SK-N-SH treated with all-trans-retinoic acid at 6 μM for 48 hours (cell line): ENCODE measurements at regions not wholly inside any gene's neighbourhood (a gene's known extent, or its start where the extent isn't known, plus 50 kb on each side); places are given as distances from the start of the nearest gene placed in this dataset.

ENCODE experiments used
- ATAC-seq: fragments of 200-7000 bp; cut with Tn5 transposase; 3 replicates; pipeline ENCODE4 v1.9.1; 2020; ENCODE audit warnings: mild to moderate bottlenecking, moderate library complexity
- ARNTL ChIP-seq: fragments of 450-650 bp; formaldehyde crosslinking; IDR thresholded peaks from 2 replicates; pipeline ENCODE4 v1.5.0; 2020; ENCODE audit warnings: low read depth, mild to moderate bottlenecking, moderate library complexity, borderline replicate concordance
- BACH2 ChIP-seq: fragments of 250-450 bp; sonication (Bioruptor Pico); IDR thresholded peaks from 2 replicates; pipeline ENCODE4 v1.9.0; 2021; ENCODE audit warnings: mild to moderate bottlenecking, borderline replicate concordance
- CREB5 ChIP-seq: fragments of 250-450 bp; sonication (Bioruptor Pico); IDR thresholded peaks from 2 replicates; pipeline ENCODE4 v1.5.1; 2020; ENCODE audit warnings: low read depth, mild to moderate bottlenecking, moderate library complexity
- CSRNP3 ChIP-seq: fragments of 250-450 bp; sonication (Bioruptor Pico); IDR thresholded peaks from 2 replicates; pipeline ENCODE4 v1.5.1; 2021; ENCODE audit warnings: mild to moderate bottlenecking, moderate library complexity
- ESRRG ChIP-seq: fragments of 250-450 bp; sonication (Bioruptor Pico); IDR thresholded peaks from 2 replicates; pipeline ENCODE4 v1.6.1; 2021; ENCODE audit warnings: mild to moderate bottlenecking
- GLIS3 ChIP-seq: fragments of 250-450 bp; sonication (Bioruptor Pico); IDR thresholded peaks from 2 replicates; pipeline ENCODE4 v1.5.0; 2020; ENCODE audit warnings: mild to moderate bottlenecking, moderate library complexity
- ISL1 ChIP-seq: fragments of 250-450 bp; sonication (Bioruptor Pico); IDR thresholded peaks from 2 replicates; pipeline ENCODE4 v2.1.2; 2022; ENCODE audit warnings: mild to moderate bottlenecking, moderate library complexity
- OSR1 ChIP-seq: fragments of 250-450 bp; sonication (Bioruptor Pico); IDR thresholded peaks from 2 replicates; pipeline ENCODE4 v1.8.0; 2022; ENCODE audit warnings: moderate library complexity, mild to moderate bottlenecking, inconsistent platforms
- PATZ1 ChIP-seq: fragments of 250-450 bp; sonication (Bioruptor Pico); IDR thresholded peaks from 2 replicates; pipeline ENCODE4 v1.8.0; 2020; ENCODE audit warnings: mild to moderate bottlenecking, moderate library complexity, borderline replicate concordance
- POU6F1 ChIP-seq: fragments of 250-450 bp; sonication (Bioruptor Pico); IDR thresholded peaks from 2 replicates; pipeline ENCODE4 v1.8.0; 2021; ENCODE audit warnings: low read depth, mild to moderate bottlenecking, moderate library complexity, borderline replicate concordance
- PPARA ChIP-seq: fragments of 250-450 bp; sonication (Bioruptor Pico); IDR thresholded peaks from 2 replicates; pipeline ENCODE4 v1.5.0; 2020; ENCODE audit warnings: mild to moderate bottlenecking, borderline replicate concordance
- RARB ChIP-seq: fragments of 250-450 bp; sonication (Bioruptor Pico); IDR thresholded peaks from 2 replicates; pipeline ENCODE4 v1.8.0; 2021; ENCODE audit warnings: mild to moderate bottlenecking, moderate library complexity
- SNAI2 ChIP-seq: fragments of 250-450 bp; sonication (Bioruptor Pico); IDR thresholded peaks from 2 replicates; pipeline ENCODE4 v1.5.0; 2020; ENCODE audit warnings: mild to moderate bottlenecking, moderate library complexity
- TCF4 ChIP-seq: fragments of 250-450 bp; sonication (Bioruptor Pico); IDR thresholded peaks from 2 replicates; pipeline ENCODE4 v1.8.0; 2021; ENCODE audit warnings: mild to moderate bottlenecking, moderate library complexity, borderline replicate concordance
- TOX ChIP-seq: fragments of 250-450 bp; sonication (Bioruptor Pico); IDR thresholded peaks from 2 replicates; pipeline ENCODE4 v1.8.0; 2021; ENCODE audit warnings: mild to moderate bottlenecking, moderate library complexity, borderline replicate concordance
- ZC3H10 ChIP-seq: fragments of 250-450 bp; sonication (Bioruptor Pico); IDR thresholded peaks from 2 replicates; pipeline ENCODE4 v1.5.1; 2021; ENCODE audit warnings: mild to moderate bottlenecking, moderate library complexity
- ZFP3 ChIP-seq: fragments of 250-450 bp; sonication (Bioruptor Pico); IDR thresholded peaks from 2 replicates; pipeline ENCODE4 v1.5.0; 2020; ENCODE audit warnings: mild to moderate bottlenecking, moderate library complexity
- ZFP30 ChIP-seq: fragments of 450-650 bp; formaldehyde crosslinking; IDR thresholded peaks from 2 replicates; pipeline ENCODE4 v1.5.0; 2022; ENCODE audit warnings: mild to moderate bottlenecking, moderate library complexity
- ZNF565 ChIP-seq: fragments of 450-650 bp; formaldehyde crosslinking; conservative IDR thresholded peaks from 2 replicates; pipeline ENCODE4 v1.5.0; 2020; ENCODE audit warnings: low read depth, mild to moderate bottlenecking, moderate library complexity
- ZNF70 ChIP-seq: fragments of 450-650 bp; formaldehyde crosslinking; IDR thresholded peaks from 2 replicates; pipeline ENCODE4 v1.5.0; 2020; ENCODE audit warnings: mild to moderate bottlenecking, moderate library complexity
- ZNF8 ChIP-seq: fragments of 450-650 bp; formaldehyde crosslinking; IDR thresholded peaks from 2 replicates; pipeline ENCODE4 v1.5.0; 2020; ENCODE audit warnings: mild to moderate bottlenecking, moderate library complexity

GRCh38 chr6:40717411-40718057 is 130.4 kb upstream of the LRFN2 start:
- ATAC-seq: no peak
- no peak for TF ChIP-seq SNAI2 (CRISPR knock-in tag)
- TF ChIP-seq RARB (CRISPR knock-in tag): no peak
- no peak for TF ChIP-seq ZFP3 (CRISPR knock-in tag)
- no peak for TF ChIP-seq ISL1 (CRISPR knock-in tag)
- no peak for TF ChIP-seq ARNTL (CRISPR knock-in tag)
- TF ChIP-seq PPARA: no peak
- TF ChIP-seq TOX (CRISPR knock-in tag): no peak
- TF ChIP-seq CREB5 (CRISPR knock-in tag): no peak
- TF ChIP-seq ZC3H10 (CRISPR knock-in tag): no peak
- no peak for TF ChIP-seq POU6F1 (CRISPR knock-in tag)
- no peak for TF ChIP-seq TCF4 (CRISPR knock-in tag)
- no peak for TF ChIP-seq ZNF8 (CRISPR knock-in tag)
- TF ChIP-seq ESRRG (CRISPR knock-in tag): no peak
- no peak for TF ChIP-seq ZNF70 (CRISPR knock-in tag)
- no peak for TF ChIP-seq BACH2 (CRISPR knock-in tag)
- no peak for TF ChIP-seq OSR1
- no peak for TF ChIP-seq PATZ1
- no peak for TF ChIP-seq ZFP30 (CRISPR knock-in tag)
- TF ChIP-seq CSRNP3 (CRISPR knock-in tag): no peak
- TF ChIP-seq ZNF565 (CRISPR knock-in tag): no peak

- no peak for TF ChIP-seq PPARA
- no peak for TF ChIP-seq GLIS3
- TF ChIP-seq ZFP30 (CRISPR knock-in tag): no peak
- TF ChIP-seq POU6F1 (CRISPR knock-in tag): no peak
- TF ChIP-seq, all 23 proteins: peak for 0
- ATAC-seq: no peak
Measured at GRCh38 chr6:40715570-40716403, 128.6 kb upstream of the LRFN2 start.
